IMR-90 (cell line): ENCODE measurements at regions not wholly inside any gene's neighbourhood (a gene's known extent, or its start where the extent isn't known, plus 50 kb on each side); places are given as distances from the start of the nearest gene placed in this dataset.

Experiments used
- ATAC-seq: fragments of 200-7000 bp; cut with Tn5 transposase; 2 replicates; pipeline ENCODE4 v1.9.1; 2020; ENCODE audit warnings: low read depth, mild to moderate bottlenecking, moderate library complexity
- BruUV-seq: library from RNA; stranded (reverse); fragments of 400-500 nt; replicated peaks from 2 replicates; lab custom pipeline; 2021; lab: Mats Ljungman, UMichigan
- CTCF ChIA-PET: fragments of 300-600 bp; formaldehyde crosslinking; extraction: SDS; loops from one replicate; lab custom pipeline; 2021; ENCODE audit warnings: antibody characterized with exemption; lab: Yijun Ruan, JAX
- POLR2A ChIA-PET: fragments of 300-600 bp; sonication (Branson Sonifier 250); formaldehyde crosslinking; loops from one replicate; lab custom pipeline; 2022; ENCODE audit warnings: antibody characterized with exemption; ENCODE audit not compliant: unreplicated experiment; lab: Charles Lee
- DNase-seq: peaks from one replicate; pipeline ENCODE4 v3.0.0; 2013
- H2AFZ ChIP-seq: replicated peaks from 2 replicates; pipeline ENCODE3; 2013; ENCODE audit warnings: low read length, mild to moderate bottlenecking; ENCODE audit not compliant: poor library complexity
- H2AK5ac ChIP-seq: 2 replicates; pipeline ENCODE4 v1.6.1; 2013; ENCODE audit warnings: low read depth, low read length, inconsistent platforms
- H2AK9ac ChIP-seq: replicated peaks from 2 replicates; pipeline ENCODE3; 2013; ENCODE audit warnings: mild to moderate bottlenecking, low read depth, low read length, moderate library complexity; ENCODE audit not compliant: poor library complexity
- H2BK120ac ChIP-seq: 2 replicates; pipeline ENCODE4 v1.6.1; 2013; ENCODE audit warnings: low read depth, low read length, inconsistent platforms
- H2BK15ac ChIP-seq: 3 replicates; pipeline ENCODE4 v1.6.1; 2013; ENCODE audit warnings: low read depth, low read length, inconsistent platforms
- H2BK20ac ChIP-seq: 2 replicates; pipeline ENCODE4 v1.6.1; 2013; ENCODE audit warnings: low read depth, mild to moderate bottlenecking, inconsistent platforms, low read length, moderate library complexity
- H2BK5ac ChIP-seq: 2 replicates; pipeline ENCODE4 v1.6.1; 2013; ENCODE audit warnings: mild to moderate bottlenecking, low read depth, low read length, inconsistent platforms; ENCODE audit not compliant: poor library complexity, severe bottlenecking
- H3K14ac ChIP-seq: replicated peaks from 2 replicates; pipeline ENCODE4 v1.6.1; 2013; ENCODE audit warnings: low read depth, low read length, inconsistent platforms
- H3K18ac ChIP-seq: 2 replicates; pipeline ENCODE4 v1.6.1; 2013; ENCODE audit warnings: low read depth, low read length, control low read depth
- H3K23ac ChIP-seq: 2 replicates; pipeline ENCODE4 v1.6.1; 2013; ENCODE audit warnings: low read depth, low read length, inconsistent platforms
- H3K27ac ChIP-seq: 2 replicates; pipeline ENCODE4 v1.5.1; 2013; ENCODE audit warnings: mild to moderate bottlenecking, control low read depth, low read length; ENCODE audit not compliant: insufficient read depth
- H3K27me3 ChIP-seq: 2 replicates; pipeline ENCODE4 v1.6.1; 2013; ENCODE audit warnings: low read length; ENCODE audit not compliant: control insufficient read depth, insufficient read depth
- H3K36me3 ChIP-seq: 2 replicates; pipeline ENCODE4 v1.6.1; 2013; ENCODE audit warnings: low read length, mixed read lengths; ENCODE audit not compliant: control insufficient read depth, insufficient read depth
- H3K4ac ChIP-seq: 2 replicates; pipeline ENCODE4 v1.6.1; 2013; ENCODE audit warnings: low read depth, low read length, inconsistent platforms
- H3K4me1 ChIP-seq: 2 replicates; pipeline ENCODE4 v1.6.1; 2013; ENCODE audit warnings: low read length, mixed read lengths; ENCODE audit not compliant: control insufficient read depth, insufficient read depth
- H3K4me2 ChIP-seq: 2 replicates; pipeline ENCODE4 v1.6.1; 2013; ENCODE audit warnings: low read depth, mild to moderate bottlenecking, control low read depth, low read length, moderate library complexity
- H3K4me3 ChIP-seq: 2 replicates; pipeline ENCODE4 v1.5.1; 2013; ENCODE audit warnings: low read depth, mild to moderate bottlenecking, control low read depth, low read length, moderate library complexity; ENCODE audit not compliant: insufficient read depth
- H3K56ac ChIP-seq: 2 replicates; pipeline ENCODE4 v1.6.1; 2013; ENCODE audit warnings: low read length, inconsistent platforms; ENCODE audit not compliant: insufficient read depth; ENCODE audit errors: extremely low read depth
- H3K79me1 ChIP-seq, 2 experiments: 2 replicates each; pipeline ENCODE4 v1.6.1; 2013; ENCODE audit warnings: low read length in 2 of 2, inconsistent platforms in 1 of 2, low read depth in 1 of 2
- H3K9ac ChIP-seq: 2 replicates; pipeline ENCODE4 v1.6.1; 2013; ENCODE audit warnings: low read depth, low read length, control low read depth
- H3K9me1 ChIP-seq: 2 replicates; pipeline ENCODE4 v1.6.1; 2013; ENCODE audit warnings: low read length, inconsistent platforms; ENCODE audit not compliant: insufficient read depth
- H3K9me3 ChIP-seq: 2 replicates; pipeline ENCODE4 v1.6.1; 2013; ENCODE audit warnings: low read length; ENCODE audit not compliant: control insufficient read depth, insufficient read depth
- H4K20me1 ChIP-seq: 2 replicates; pipeline ENCODE4 v1.6.1; 2013; ENCODE audit warnings: low read length, inconsistent platforms; ENCODE audit not compliant: insufficient read depth
- H4K5ac ChIP-seq: 2 replicates; pipeline ENCODE4 v1.6.1; 2013; ENCODE audit warnings: mild to moderate bottlenecking, low read depth, low read length, control low read depth
- H4K8ac ChIP-seq, 2 experiments: 2 replicates each; pipeline ENCODE4 v1.6.1; 2013; ENCODE audit warnings: low read depth in 2 of 2, low read length in 2 of 2, control low read depth in 1 of 2, inconsistent platforms in 1 of 2
- H4K91ac ChIP-seq: 2 replicates; pipeline ENCODE4 v1.6.1; 2013; ENCODE audit warnings: low read depth, low read length, inconsistent platforms; ENCODE audit not compliant: insufficient read depth
- CHD1 ChIP-seq: IDR thresholded peaks from 2 replicates; pipeline ENCODE4 v1.6.1; 2012; ENCODE audit warnings: low read depth, low read length, improper control_type of control experiment
- CTCF ChIP-seq: conservative IDR thresholded peaks from 2 replicates; pipeline ENCODE4 v1.5.1; 2012; ENCODE audit warnings: mild to moderate bottlenecking, low read depth, low read length, improper control_type of control experiment
- MAFK ChIP-seq: IDR thresholded peaks from 2 replicates; pipeline ENCODE4 v1.6.1; 2012; ENCODE audit warnings: low read depth, low read length, improper control_type of control experiment
- MAZ ChIP-seq: IDR thresholded peaks from 2 replicates; pipeline ENCODE4 v1.6.1; 2012; ENCODE audit warnings: low read depth, mild to moderate bottlenecking, low read length, improper control_type of control experiment, moderate library complexity, borderline replicate concordance
- NFE2L2 ChIP-seq: fragments of 150-350 bp; IDR thresholded peaks from 2 replicates; pipeline ENCODE4 v1.6.1; 2016; ENCODE audit warnings: low read depth, mild to moderate bottlenecking, low read length
- POLR2A ChIP-seq: IDR thresholded peaks from 2 replicates; pipeline ENCODE4 v1.6.1; 2012; ENCODE audit warnings: mild to moderate bottlenecking, low read depth, low read length
- RFX5 ChIP-seq: IDR thresholded peaks from 2 replicates; pipeline ENCODE4 v1.8.0; 2012; ENCODE audit warnings: low read depth, mild to moderate bottlenecking, low read length, moderate library complexity
- SMC3 ChIP-seq: fragments of 150-350 bp; IDR thresholded peaks from 2 replicates; pipeline ENCODE4 v1.6.1; 2016; ENCODE audit warnings: low read depth, mild to moderate bottlenecking, antibody characterized with exemption, low read length, moderate library complexity
- USF2 ChIP-seq: fragments of 150-350 bp; IDR thresholded peaks from 2 replicates; pipeline ENCODE4 v1.6.1; 2017; ENCODE audit warnings: mild to moderate bottlenecking, antibody characterized with exemption, low read length, low read depth
- WGBS, 2 experiments: methylation state at CpG; one replicate each; pipeline versions ENCODE4 v1.1.5 to v1.1.7; 2013; ENCODE audit warnings: missing lambda C conversion rate in 2 of 2; ENCODE audit not compliant: insufficient read length in 1 of 2; ENCODE audit errors: extremely low coverage in 2 of 2; 5-methylcytosine and 5-hydroxymethylcytosine counted together
- dilution Hi-C: fragments of 300-500 bp; cut with HindIII; formaldehyde crosslinking; loops from one replicate; pipeline ENCODE4 v1.14.3; 2018; ENCODE audit warnings: low sequenced_read_pairs; ENCODE audit not compliant: unreplicated experiment
- in situ Hi-C: fragments of 300-500 bp; cut with MboI; formaldehyde crosslinking; loops from 3 replicates; pipeline ENCODE4 v1.14.3; 2019; ENCODE audit warnings: low sequenced_read_pairs, inconsistent platforms, mixed read lengths
- intact Hi-C: fragments of 100-400 bp; cut with micrococcal nuclease; formaldehyde crosslinking; loops from 2 replicates; pipeline ENCODE4 v1.10.0; 2022

- POLR2A ChIA-PET = no interaction called here
- Histone ChIP-seq H3K18ac (no peak overlapping the region), H3K14ac (no peak overlapping the region), H3K36me3 (no peaks in the 10 kb centered on the region), H3K9ac (no peak overlapping the region), H2BK120ac (no peak overlapping the region), H2AK5ac (no peak overlapping the region), H2BK20ac (no peak overlapping the region), H2BK15ac (no peak overlapping the region), H2AK9ac (no peak overlapping the region), H3K56ac (no peak overlapping the region), H3K27ac (no peak overlapping the region), H3K4me1 (no peaks in the 10 kb centered on the region), H3K4me3 (no peak overlapping the region), H3K23ac (no peak overlapping the region), H2BK5ac (no peak overlapping the region), H4K8ac (no peak overlapping the region), H3K9me1 (no peaks in the 10 kb centered on the region), H3K79me1 (no peaks in the 10 kb centered on the region), H4K20me1 (no peaks in the 10 kb centered on the region), H3K4me2 (no peak overlapping the region), H4K5ac (no peak overlapping the region), H3K9me3 (0 out of 2 replicates have a peak, but pooled peaks cover 2% of the 10 kb centered on the region), H3K27me3 (no peaks in the 10 kb centered on the region), H2AFZ (no peak overlapping the region), H3K4ac (no peak overlapping the region), H4K91ac (no peak overlapping the region)
- in situ Hi-C loops (no loop called here), intact Hi-C loops (no loop called here), dilution Hi-C loops (no loop called here)
- DNase-seq = no peak
- ATAC-seq = no peak
- no CpG with 5 or more reads among the region's 1 CpG for WGBS, 2 experiments
- CTCF ChIA-PET = no interaction called here
- no TSS peak for BruUV-seq
- TF ChIP-seq SMC3 = no peak
- no peak for TF ChIP-seq POLR2A
- no peak for TF ChIP-seq USF2
- no peak for TF ChIP-seq MAFK
- TF ChIP-seq RFX5 = no peak
- TF ChIP-seq CTCF = no peak
- no peak for TF ChIP-seq NFE2L2
- no peak for TF ChIP-seq CHD1
- no peak for TF ChIP-seq MAZ
These were observed 675.2 kb upstream of the GCFC2 start for GRCh38 chr2:76385943-76386342.
